ENCODE measurements at regions not wholly inside any gene's neighbourhood (a gene's known extent, or its start where the extent isn't known, plus 50 kb on each side); places are given as distances from the start of the nearest gene placed in this dataset.

DNA sequence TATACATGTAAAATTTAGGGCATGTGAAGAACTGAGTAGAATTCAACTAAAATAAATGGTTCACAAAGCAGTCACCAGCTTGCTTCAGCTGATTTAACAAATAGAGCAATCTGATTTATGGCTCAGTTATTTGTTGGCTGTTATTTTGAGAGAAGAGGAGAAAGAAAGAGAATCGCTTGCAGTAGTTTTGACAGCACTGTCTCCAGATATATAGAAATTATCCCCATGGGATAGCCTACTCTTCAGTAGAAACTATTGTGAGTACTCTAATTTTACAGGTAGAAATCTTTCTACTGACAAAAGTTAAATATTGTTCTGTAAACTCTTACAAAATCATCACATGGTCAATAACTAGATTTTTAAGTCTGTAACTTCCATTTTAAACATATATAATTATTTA lies 1098.2 kb downstream of the MRPL39 start:
- no peak overlapping the region for H2BK15ac ChIP-seq (ENCODE audit: low read depth, low read length)
- ChIA-PET POLR2A (ENCODE audit: unreplicated experiment) (no interaction called here), CTCF (no interaction called here)
- DNase-seq (no peak), ATAC-seq (ENCODE audit: low read depth) (no peak)
- H4K91ac ChIP-seq (ENCODE audit: insufficient read depth, low read depth, low read length): no peak overlapping the region
- no peaks in the 10 kb centered on the region for H3K27me3 ChIP-seq (ENCODE audit: control insufficient read depth, insufficient read depth, low read length)
- no peak overlapping the region for H3K9ac ChIP-seq (ENCODE audit: low read depth, low read length)
- no peak overlapping the region for H2BK5ac ChIP-seq (ENCODE audit: low read depth, low read length, poor library complexity, severe bottlenecking)
- H3K4me2 ChIP-seq (ENCODE audit: low read depth, low read length): no peak overlapping the region
- H3K4me3 ChIP-seq (ENCODE audit: insufficient read depth, low read depth, low read length): no peak overlapping the region
- no peak overlapping the region for H3K4ac ChIP-seq (ENCODE audit: low read depth, low read length)
- no peak overlapping the region for H4K5ac ChIP-seq (ENCODE audit: low read depth, low read length)
- no peak overlapping the region for H2BK120ac ChIP-seq (ENCODE audit: low read depth, low read length)
- H3K4me1 ChIP-seq (ENCODE audit: control insufficient read depth, insufficient read depth, low read length): no peaks in the 10 kb centered on the region
- BruUV-seq (replicated peaks): no TSS peak
- no peaks in the 10 kb centered on the region for H3K9me1 ChIP-seq (ENCODE audit: insufficient read depth, low read length)
- in situ Hi-C loops (cut with MboI; ENCODE audit: low sequenced_read_pairs) (loop anchor here (10.0 to 25.0 kb wide), 2 partner anchors 394 to 647 kb away; no protein-coding TSS in a partner anchor), intact Hi-C loops (cut with micrococcal nuclease) (no loop called here), dilution Hi-C loops (cut with HindIII; ENCODE audit: low sequenced_read_pairs, unreplicated experiment) (no loop called here)
- H3K9me3 ChIP-seq (ENCODE audit: control insufficient read depth, insufficient read depth, low read length): no peaks in the 10 kb centered on the region
- no peak overlapping the region for H3K18ac ChIP-seq (ENCODE audit: low read depth, low read length)
- no peak overlapping the region for H3K27ac ChIP-seq (ENCODE audit: insufficient read depth, low read length)
- no peaks in the 10 kb centered on the region for H3K36me3 ChIP-seq (ENCODE audit: control insufficient read depth, insufficient read depth, low read length)
- WGBS, 2 experiments (ENCODE audit: extremely low coverage in 2 of 2, insufficient read length in 1 of 2): no CpG with 5 or more reads among the region's 1 CpG
- no peak overlapping the region for H2AFZ ChIP-seq (replicated peaks; ENCODE audit: low read length, poor library complexity)
- H4K8ac ChIP-seq (ENCODE audit: low read depth in 2 of 2, low read length in 2 of 2): no peak overlapping the region
- H2AK5ac ChIP-seq (ENCODE audit: low read depth, low read length): no peak overlapping the region
- H3K14ac ChIP-seq (replicated peaks; ENCODE audit: low read depth, low read length): no peak overlapping the region
- H2AK9ac ChIP-seq (replicated peaks; ENCODE audit: low read depth, low read length, poor library complexity): no peak overlapping the region
- H3K79me1 ChIP-seq (ENCODE audit: low read depth in 1 of 2, low read length in 2 of 2): no peaks in the 10 kb centered on the region
- H3K23ac ChIP-seq (ENCODE audit: low read depth, low read length): no peak overlapping the region
- H2BK20ac ChIP-seq (ENCODE audit: low read depth, low read length): no peak overlapping the region
- TF ChIP-seq CHD1 (IDR thresholded peaks at IDR 0.05; ENCODE audit: low read depth, low read length) (no peak), RAD21 (IDR thresholded peaks at IDR 0.05; ENCODE audit: low read length) (no peak), MXI1 (IDR thresholded peaks at IDR 0.05; ENCODE audit: borderline replicate concordance, low read depth, low read length) (no peak), RCOR1 (IDR thresholded peaks at IDR 0.05; ENCODE audit: insufficient replicate concordance, low read length) (no peak), CEBPB (IDR thresholded peaks at IDR 0.05; ENCODE audit: low read depth, low read length) (no peak), FOS (IDR thresholded peaks at IDR 0.05; ENCODE audit: low read depth, low read length) (no peak)
- TF ChIP-seq, protein P1, sequence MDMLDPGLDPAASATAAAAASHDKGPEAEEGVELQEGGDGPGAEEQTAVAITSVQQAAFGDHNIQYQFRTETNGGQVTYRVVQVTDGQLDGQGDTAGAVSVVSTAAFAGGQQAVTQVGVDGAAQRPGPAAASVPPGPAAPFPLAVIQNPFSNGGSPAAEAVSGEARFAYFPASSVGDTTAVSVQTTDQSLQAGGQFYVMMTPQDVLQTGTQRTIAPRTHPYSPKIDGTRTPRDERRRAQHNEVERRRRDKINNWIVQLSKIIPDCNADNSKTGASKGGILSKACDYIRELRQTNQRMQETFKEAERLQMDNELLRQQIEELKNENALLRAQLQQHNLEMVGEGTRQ (IDR thresholded peaks at IDR 0.05; ENCODE audit: low read depth, low read length): no peak
- H3K56ac ChIP-seq (ENCODE audit: extremely low read depth, insufficient read depth, low read length): no peak overlapping the region
- H4K20me1 ChIP-seq (ENCODE audit: insufficient read depth, low read length): no peaks in the 10 kb centered on the region

Measured in IMR-90 (cell line).